H1 (cell line): ENCODE measurements at regions not wholly inside any gene's neighbourhood (a gene's known extent, or its start where the extent isn't known, plus 50 kb on each side); places are given as distances from the start of the nearest gene placed in this dataset.

ENCODE experiments used
- BACH1 ChIP-seq: IDR thresholded peaks from 2 replicates; pipeline ENCODE4 v1.6.1; 2012; ENCODE audit warnings: low read length, improper control_type of control experiment
- CHD1 ChIP-seq: IDR thresholded peaks from 2 replicates; pipeline ENCODE4 v1.6.1; 2012; ENCODE audit warnings: low read depth, low read length, improper control_type of control experiment
- CTBP2 ChIP-seq: IDR thresholded peaks from 2 replicates; pipeline ENCODE4 v1.7.0; 2011; ENCODE audit warnings: borderline replicate concordance, mild to moderate bottlenecking, moderate library complexity, mixed read lengths, low read length; ENCODE audit not compliant: insufficient read depth, insufficient read length
- CTCF ChIP-seq, 3 experiments: IDR thresholded peaks; 1 replicate in 2 of 3; 2 replicates in 1 of 3; pipeline versions ENCODE4 v1.5.1 to v1.6.1; 2011; ENCODE audit warnings: low read length in 3 of 3, mild to moderate bottlenecking in 3 of 3, inconsistent platforms in 2 of 3, low read depth in 1 of 3, moderate library complexity in 1 of 3; ENCODE audit not compliant: insufficient read depth in 1 of 3; ENCODE audit errors: control extremely low read depth in 1 of 3
- EZH2 ChIP-seq: fragments of 200-600 bp; sonication (generic); IDR thresholded peaks from 2 replicates; pipeline ENCODE4 v1.7.1; 2012; ENCODE audit warnings: low read depth, mild to moderate bottlenecking, moderate library complexity, low read length, inconsistent platforms; ENCODE audit not compliant: severe bottlenecking
- KDM5A ChIP-seq: fragments of 200-600 bp; IDR thresholded peaks from 2 replicates; pipeline ENCODE4 v1.7.1; 2012; ENCODE audit warnings: mild to moderate bottlenecking, low read length, inconsistent platforms, mixed read lengths
- MAX ChIP-seq: IDR thresholded peaks from 2 replicates; pipeline ENCODE4 v1.6.1; 2012; ENCODE audit warnings: inconsistent platforms
- POU5F1 ChIP-seq: IDR thresholded peaks from 2 replicates; pipeline ENCODE4 v1.6.1; 2011; ENCODE audit warnings: low read depth, mild to moderate bottlenecking, low read length, moderate library complexity

GRCh38 chr13:34335014-34336007 lies 517.4 kb downstream of the RFC3 start (continued):
- TF ChIP-seq CTCF (IDR thresholded peaks at IDR 0.05; ENCODE audit: control extremely low read depth in 1 of 3, insufficient read depth in 1 of 3, low read depth in 1 of 3, low read length in 3 of 3) (no peak), CHD1 (no peak), MAX (no peak), BACH1 (no peak), EZH2 (no peak), CTBP2 (no peak), POU5F1 (no peak), KDM5A (no peak)
